ENCODE measurements at regions not wholly inside any gene's neighbourhood (a gene's known extent, or its start where the extent isn't known, plus 50 kb on each side); places are given as distances from the start of the nearest gene placed in this dataset.
"Not testable (repeated sequence)": the region's sequence is repeated elsewhere in the genome, so short reads cannot be mapped to it uniquely, and the experiment has no call there.

- DNase-seq (ENCODE audit: low spot score), result no peak
Measured at GRCh38 chr22:23437779-23438178, 142.3 kb downstream of the IGLL1 start.

DNA sequence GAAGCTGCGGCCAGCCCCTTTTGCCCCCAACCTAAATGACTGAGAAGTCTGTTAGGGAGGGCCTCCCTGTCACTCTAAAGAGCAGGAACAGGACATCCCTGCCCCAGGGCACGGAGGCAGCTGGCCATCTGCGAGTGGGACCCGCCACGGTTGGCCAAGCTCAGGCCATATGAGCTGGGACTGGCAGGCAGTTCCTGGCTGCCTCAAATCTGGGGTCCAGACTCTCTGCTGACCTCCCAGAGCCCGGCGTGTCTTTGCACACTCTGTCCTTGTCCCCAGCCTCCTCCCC lies 143.0 kb downstream of the IGLL1 start:
- DNase-seq (ENCODE audit: low spot score), result not testable (repeated sequence)

- not testable (repeated sequence) for DNase-seq (ENCODE audit: low spot score)
Measured at GRCh38 chr22:23436354-23437106, 143.6 kb downstream of the IGLL1 start.

- DNase-seq (ENCODE audit: low spot score), result not testable (repeated sequence)
Measured at GRCh38 chr22:23435186-23435585, 144.9 kb downstream of the IGLL1 start.

DNA sequence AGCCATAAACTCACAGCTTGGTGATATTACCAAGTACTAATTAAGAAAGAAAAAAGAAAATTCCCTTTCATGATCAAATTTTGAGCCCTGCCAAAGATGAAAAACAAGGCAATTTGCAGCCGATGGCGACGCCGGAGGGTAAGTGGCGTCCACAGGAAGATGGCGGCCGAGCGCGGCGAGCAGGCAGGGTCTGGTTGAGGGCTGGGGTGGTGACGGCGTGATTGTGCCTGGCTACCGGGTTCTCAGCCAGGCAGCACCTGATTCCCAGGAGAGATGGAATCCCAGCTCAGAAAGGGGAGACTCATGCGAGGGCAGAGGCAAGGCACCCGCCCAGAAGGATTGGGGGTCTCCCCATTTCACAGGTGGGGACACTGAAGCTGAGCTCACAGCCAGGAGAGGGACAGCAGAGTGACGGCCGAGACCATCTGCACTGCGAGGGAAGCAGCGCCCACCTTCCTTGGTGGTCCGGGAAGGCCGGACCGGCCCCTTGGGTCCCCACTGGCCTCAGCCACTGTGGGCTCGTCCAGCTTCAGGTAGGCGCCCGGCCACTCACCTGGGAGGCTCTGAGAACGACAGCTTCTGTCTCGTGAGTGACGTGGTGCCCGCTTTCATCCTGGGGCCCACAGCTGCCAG lies 145.8 kb downstream of the IGLL1 start:
- DNase-seq (ENCODE audit: low spot score), result not testable (repeated sequence)

- DNase-seq (ENCODE audit: low spot score), result not testable (repeated sequence)
Measured at GRCh38 chr22:23433127-23434005, 146.7 kb downstream of the IGLL1 start.

DNA sequence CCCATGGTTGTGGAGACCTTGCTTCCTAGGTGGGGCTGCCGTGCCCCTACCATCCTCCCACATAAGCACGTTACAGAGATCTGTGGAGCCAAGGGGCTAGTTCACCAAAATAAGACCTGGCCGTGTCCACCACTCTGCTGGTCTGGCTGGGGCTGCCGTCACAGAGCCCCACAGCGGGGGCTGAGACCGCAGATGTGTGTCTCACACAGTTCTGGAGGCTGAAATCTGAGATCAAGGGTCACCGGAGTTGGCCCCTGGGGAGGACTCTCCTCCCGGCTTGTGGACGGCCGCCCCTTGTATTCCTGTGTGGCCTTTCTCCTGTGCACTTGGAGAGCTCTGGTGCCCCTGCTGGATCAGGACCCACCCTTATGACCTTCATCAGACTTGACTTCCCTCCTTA lies 147.4 kb downstream of the IGLL1 start:
- not testable (repeated sequence) for DNase-seq (ENCODE audit: low spot score)

DNA sequence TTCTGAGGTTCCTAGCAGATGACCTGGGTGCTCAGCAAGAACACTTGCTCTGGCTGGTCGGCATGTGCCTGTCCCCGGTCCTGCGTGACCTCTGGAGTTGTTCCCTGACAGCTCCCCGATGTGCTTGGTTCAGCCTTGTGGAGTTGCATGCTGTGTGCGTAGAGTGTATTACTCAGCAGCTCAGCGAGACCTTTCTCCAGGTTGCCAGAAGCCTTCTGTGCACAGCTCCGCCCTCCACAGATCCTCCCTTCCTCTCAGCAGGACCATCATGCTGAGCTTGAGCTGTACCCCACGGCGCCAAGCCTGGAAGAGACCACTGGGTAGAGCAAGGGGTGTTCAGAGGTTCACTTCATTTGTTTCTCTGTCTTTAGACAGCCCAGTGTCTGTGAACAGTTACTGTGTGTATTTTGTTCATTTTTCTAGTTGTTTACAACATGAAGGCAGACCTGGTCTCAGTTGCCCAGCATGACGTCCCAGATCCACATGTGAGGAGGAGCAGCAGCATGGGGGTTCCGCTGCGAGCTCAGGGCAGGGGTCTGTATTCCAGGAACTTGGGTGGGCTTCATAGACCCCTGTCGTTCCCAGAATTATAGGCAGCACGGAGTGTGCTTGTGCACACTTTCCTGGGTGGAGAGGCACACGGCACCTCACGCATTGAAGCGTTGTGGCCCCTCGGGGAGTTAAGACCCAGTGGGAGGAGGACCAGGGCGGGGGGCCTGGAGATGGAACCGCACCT lies 148.6 kb downstream of the IGLL1 start:
- DNase-seq (ENCODE audit: low spot score), result no peak

DNA sequence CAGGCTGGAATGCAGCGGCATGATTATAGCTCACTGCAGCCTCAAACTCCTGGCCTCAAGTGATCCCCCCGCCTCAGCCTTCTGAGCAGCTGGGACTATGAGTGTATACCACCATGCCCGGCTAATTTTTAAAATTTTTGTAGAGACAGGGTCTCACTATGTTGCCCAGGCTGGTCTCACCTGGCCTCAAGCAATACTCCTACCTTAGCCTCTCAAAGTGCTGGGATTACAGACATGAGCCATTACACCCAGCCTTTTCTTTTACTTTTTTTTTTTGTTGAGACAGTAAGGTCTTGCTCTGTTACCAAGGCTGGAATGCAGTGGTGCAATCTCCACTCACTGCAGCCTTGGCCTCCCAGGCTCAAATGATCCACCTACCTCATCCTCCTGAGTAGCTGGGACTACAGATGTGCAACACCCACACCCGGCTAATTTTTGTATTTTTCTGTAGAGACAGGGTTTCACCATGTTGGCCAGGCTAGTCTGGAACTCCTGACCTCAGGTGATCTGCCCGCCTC lies 155.5 kb downstream of the IGLL1 start:
- not testable (repeated sequence) for DNase-seq (ENCODE audit: low spot score)

DNA sequence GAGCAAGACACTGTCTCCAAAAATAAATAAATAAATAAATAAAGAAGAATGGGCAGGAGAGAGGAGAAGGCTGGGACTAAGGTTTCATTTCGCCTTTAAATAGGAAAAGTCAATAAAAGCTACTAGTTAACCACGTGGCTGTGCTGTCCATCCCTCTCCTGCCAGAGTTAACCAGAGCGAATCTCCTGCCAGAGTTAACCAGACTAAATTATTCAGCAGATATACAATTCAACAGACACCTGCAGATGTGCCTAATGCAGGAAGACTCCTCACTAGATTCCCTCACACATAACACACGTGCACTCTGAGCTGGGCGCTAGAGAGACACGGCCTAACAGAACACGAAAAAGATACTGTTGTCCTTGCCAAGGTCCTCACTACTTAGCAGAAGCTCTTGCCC lies 156.1 kb downstream of the IGLL1 start:
- DNase-seq (ENCODE audit: low spot score), result no peak

DNA sequence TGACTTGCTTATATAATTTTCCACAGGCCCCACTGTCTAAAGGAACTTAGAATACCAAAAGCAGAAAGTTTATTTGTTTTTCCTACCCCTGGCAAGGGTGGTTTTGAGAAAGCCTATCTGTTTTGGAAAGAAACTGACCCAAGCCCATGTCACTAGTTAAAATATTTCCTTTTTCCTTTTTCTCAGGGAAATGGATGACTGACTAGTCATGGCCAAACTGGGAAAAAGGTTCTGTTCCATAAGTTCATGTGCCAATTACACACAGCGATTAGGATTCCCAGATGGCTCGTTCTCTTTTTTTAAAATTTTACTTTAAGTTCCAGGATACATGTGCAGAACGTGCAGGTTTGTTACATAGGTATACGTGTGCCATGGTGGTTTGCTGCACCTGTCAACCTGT lies 157.8 kb downstream of the IGLL1 start:
- DNase-seq (ENCODE audit: low spot score), result not testable (repeated sequence)

DNA sequence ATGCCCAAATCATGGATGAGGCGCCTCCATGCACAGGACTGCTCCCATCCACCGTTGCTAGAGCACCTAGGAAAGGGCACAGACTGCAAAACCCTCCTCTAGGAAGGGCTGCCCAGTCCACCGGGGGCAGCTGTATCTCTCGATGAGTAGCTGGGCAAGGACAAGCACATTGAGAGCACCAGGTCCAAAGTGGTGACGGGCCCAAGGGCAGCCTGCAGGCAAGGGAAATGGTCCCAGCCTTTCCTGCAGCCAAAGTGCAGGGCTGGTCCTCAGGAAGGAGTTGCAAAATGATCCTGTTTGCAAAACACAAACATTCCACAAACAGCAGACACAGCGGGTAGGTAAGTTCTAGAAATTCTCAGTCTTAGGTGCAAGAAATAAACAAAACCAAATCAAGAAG lies 158.8 kb downstream of the IGLL1 start:
- not testable (repeated sequence) for DNase-seq (ENCODE audit: low spot score)

DNA sequence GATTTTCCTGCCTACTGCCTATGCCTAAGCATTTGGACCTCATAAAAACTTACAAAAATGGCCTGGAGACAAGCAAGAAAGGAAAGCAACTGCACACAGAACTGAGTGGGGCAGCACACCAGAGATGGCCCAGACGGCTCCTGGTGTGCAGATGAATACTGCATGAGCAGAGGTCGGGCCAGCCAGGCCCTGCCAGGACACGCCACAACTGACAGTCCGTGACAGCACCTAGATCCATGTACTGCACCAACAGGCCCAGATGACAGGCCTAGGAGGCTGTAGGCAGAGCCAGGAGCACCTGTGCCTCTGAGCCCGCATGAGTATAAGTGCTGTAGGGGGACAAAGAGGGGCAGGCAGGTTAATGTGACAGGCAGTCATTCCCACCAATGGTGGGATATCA lies 160.2 kb downstream of the IGLL1 start:
- DNase-seq (ENCODE audit: low spot score), result no peak

DNA sequence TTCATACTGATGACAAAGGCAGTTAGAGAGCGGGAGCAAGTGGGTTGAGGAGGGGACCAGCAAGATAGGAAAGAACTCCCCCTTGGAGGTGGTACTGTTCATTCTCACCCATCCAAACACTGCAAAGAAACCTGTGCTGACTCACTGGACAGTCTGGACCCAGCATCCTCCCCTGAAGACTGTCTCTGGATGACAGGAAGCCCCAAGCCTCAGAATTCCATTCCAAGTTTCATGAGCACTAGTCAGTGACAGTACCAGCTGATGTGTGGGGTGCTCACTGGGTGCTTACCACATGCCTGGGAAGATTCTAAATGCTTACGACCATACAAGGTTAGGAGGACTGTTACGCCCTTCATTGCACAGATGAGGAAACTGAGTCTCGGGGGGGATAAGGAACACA lies 160.9 kb downstream of the IGLL1 start:
- no peak for DNase-seq (ENCODE audit: low spot score)

DNA sequence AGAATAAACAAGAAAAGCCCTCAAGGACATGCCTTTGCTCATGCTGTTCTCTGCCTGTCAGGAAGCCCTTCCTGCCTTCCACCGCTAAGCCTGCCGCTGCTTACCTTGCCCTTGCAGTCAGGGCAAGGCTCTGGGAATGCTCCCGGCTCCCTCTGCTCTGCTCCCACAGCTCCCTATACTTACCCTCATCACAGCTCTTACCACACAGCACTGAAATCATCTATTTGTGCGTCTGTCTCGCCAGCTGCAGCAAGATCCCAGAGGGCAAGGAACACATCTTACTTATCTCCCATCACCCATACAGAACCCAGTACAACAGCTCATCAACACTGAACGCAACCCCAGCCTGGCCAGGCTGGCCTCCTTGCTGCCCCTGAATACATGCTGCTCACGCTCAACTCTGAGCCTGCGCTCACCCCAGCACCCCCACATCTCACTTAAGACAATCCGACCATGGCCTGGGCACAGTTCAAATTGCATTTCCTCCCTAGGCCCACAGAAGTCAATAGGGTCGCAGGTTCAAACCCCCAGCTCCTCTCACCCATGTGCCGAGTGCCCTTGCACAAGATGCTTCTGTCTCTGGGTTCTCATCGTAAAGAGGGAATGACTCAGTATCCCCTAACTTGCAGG lies 161.8 kb downstream of the IGLL1 start:
- no peak for DNase-seq (ENCODE audit: low spot score)

DNA sequence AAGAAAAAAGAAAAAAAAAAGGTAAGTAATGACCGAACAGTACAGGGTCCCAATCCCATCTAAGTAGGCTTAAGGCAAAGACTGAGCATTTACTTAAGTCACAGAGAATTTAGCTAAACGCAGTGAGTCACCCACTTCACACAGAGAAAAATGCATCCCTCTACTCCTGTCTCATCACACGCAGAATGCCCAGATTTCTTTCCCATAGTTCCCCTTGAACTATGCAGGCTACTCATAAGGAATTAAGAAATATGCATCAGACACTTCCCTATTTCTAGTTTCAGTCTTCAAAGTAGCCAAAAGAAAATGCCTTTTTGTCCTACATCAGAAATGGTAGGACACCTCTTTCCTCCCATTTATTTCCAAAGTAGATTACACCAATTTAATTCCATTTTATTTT lies 162.8 kb downstream of the IGLL1 start:
- not testable (repeated sequence) for DNase-seq (ENCODE audit: low spot score)

DNA sequence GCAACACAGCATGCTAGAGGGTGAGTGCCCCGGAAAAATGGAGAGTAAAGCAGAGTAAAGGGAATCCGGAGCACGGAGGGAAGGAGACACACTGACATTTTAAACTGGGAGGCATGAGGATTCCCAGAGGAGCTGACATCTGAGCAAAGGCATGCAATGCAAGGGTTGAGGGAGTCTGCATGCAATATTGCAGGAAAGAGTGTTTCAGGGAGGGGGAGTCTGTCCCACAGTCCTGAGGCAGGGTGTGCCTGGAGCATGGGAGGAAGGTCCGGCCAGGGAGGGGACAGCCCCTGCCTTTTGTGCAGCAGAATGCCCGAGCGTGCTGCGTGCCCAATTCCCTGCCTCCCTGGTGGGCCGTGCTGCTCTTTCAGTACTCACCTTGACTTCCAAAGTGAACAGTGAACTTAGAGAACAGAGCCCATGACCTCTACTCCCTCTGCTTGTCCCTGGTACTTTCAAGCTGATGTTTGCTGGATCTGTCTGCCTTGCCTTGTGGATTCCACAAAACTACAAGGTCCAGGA lies 163.9 kb downstream of the IGLL1 start:
- not testable (repeated sequence) for DNase-seq (ENCODE audit: low spot score)

- DNase-seq (ENCODE audit: low spot score), result no peak
Measured at GRCh38 chr22:23415490-23415851, 164.6 kb downstream of the IGLL1 start.

- DNase-seq (ENCODE audit: low spot score), result no peak
Measured at GRCh38 chr22:23414727-23415489, 165.2 kb downstream of the IGLL1 start.

GRCh38 chr22:23411739-23412138 lies 168.4 kb downstream of the IGLL1 start:
- no peak for DNase-seq (ENCODE audit: low spot score)

DNA sequence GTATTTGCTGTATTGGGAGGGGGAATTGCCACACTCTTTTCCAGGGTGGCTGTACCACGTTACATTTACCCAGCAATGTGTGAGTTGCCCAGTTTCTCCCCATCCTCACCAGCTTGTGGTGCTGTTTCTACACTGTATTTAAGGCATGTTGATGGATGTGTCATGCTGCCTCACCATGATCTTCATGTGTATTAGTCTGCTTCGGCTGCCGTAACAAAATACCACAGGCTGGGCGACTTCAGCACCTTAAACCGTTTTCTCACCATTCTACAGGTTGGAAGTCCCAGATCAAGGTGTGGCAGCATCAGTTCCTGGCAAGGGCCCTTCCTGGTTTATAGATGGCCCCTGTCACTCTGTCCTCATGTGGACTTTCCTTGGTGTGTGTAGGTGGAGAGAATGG lies 169.7 kb downstream of the IGLL1 start:
- DNase-seq (ENCODE audit: low spot score), result no peak
